HG03025 (cell line): ENCODE measurements at regions not wholly inside any gene's neighbourhood (a gene's known extent, or its start where the extent isn't known, plus 50 kb on each side); places are given as distances from the start of the nearest gene placed in this dataset.

Experiments used
- ATAC-seq: cut with Tn5 transposase; IDR thresholded peaks from one replicate; pipeline ENCODE4 v1.9.1; 2021; ENCODE audit warnings: mild to moderate bottlenecking, moderate library complexity; ENCODE audit not compliant: unreplicated experiment, low FRiP score

GRCh38 chr21:16840538-16840937 is 672.3 kb upstream of the CXADR start:
- no peak for ATAC-seq

- ATAC-seq = no peak
Observed at GRCh38 chr21:16841975-16842695, 670.7 kb upstream of the CXADR start.

- no peak for ATAC-seq
Observed at GRCh38 chr21:16842696-16843035, 670.2 kb upstream of the CXADR start.

GRCh38 chr21:16847211-16847610 is 665.6 kb upstream of the CXADR start:
- no peak for ATAC-seq

- ATAC-seq = no peak
Observed at GRCh38 chr21:16851054-16851453, 661.8 kb upstream of the CXADR start.

- ATAC-seq = no peak
Observed at GRCh38 chr21:16855164-16855667, 657.6 kb upstream of the CXADR start.

- ATAC-seq = no peak
Observed at GRCh38 chr21:16863362-16863905, 649.4 kb upstream of the CXADR start.

GRCh38 chr21:16863908-16864307 is 648.9 kb upstream of the CXADR start:
- no peak for ATAC-seq

GRCh38 chr21:16865632-16866031 is 647.2 kb upstream of the CXADR start:
- ATAC-seq = no peak

- ATAC-seq = no peak
Observed at GRCh38 chr21:16866851-16867250, 646.0 kb upstream of the CXADR start.

GRCh38 chr21:16870103-16870502 is 642.7 kb upstream of the CXADR start:
- no peak for ATAC-seq

GRCh38 chr21:16872616-16873015 is 640.2 kb upstream of the CXADR start:
- no peak for ATAC-seq

- ATAC-seq = no peak
Observed at GRCh38 chr21:16873176-16873575, 639.7 kb upstream of the CXADR start.

GRCh38 chr21:16873596-16873995 is 639.2 kb upstream of the CXADR start:
- no peak for ATAC-seq

- no peak for ATAC-seq
Observed at GRCh38 chr21:16879479-16879878, 633.4 kb upstream of the CXADR start.

GRCh38 chr21:16891821-16892220 is 621.0 kb upstream of the CXADR start:
- ATAC-seq = no peak

- ATAC-seq = no peak
Observed at GRCh38 chr21:16900685-16901084, 612.2 kb upstream of the CXADR start.

GRCh38 chr21:16908077-16908476 is 604.8 kb upstream of the CXADR start:
- ATAC-seq = no peak

- ATAC-seq = no peak
Observed at GRCh38 chr21:16910435-16911165, 602.2 kb upstream of the CXADR start.

- no peak for ATAC-seq
Observed at GRCh38 chr21:16911166-16911607, 601.7 kb upstream of the CXADR start.

GRCh38 chr21:16912075-16912474 is 600.8 kb upstream of the CXADR start:
- no peak for ATAC-seq

- ATAC-seq = no peak
Observed at GRCh38 chr21:16913010-16913409, 599.8 kb upstream of the CXADR start.
